Mesothelial cell of epicardium (in vitro differentiated cells): ENCODE measurements at regions not wholly inside any gene's neighbourhood (a gene's known extent, or its start where the extent isn't known, plus 50 kb on each side); places are given as distances from the start of the nearest gene placed in this dataset.

ENCODE experiments used
- DNase-seq, 2 experiments: peaks; one replicate each; pipeline ENCODE4 v3.0.0; 2021; ENCODE audit warnings: low spot score in 2 of 2; ENCODE audit not compliant: unreplicated experiment in 2 of 2
- H3K27ac Mint-ChIP-seq: 2 replicates; pipeline ENCODE4 v1.8.0; 2021; ENCODE audit warnings: mixed read lengths
- H3K27me3 Mint-ChIP-seq: 2 replicates; pipeline ENCODE4 v1.8.0; 2021; ENCODE audit warnings: low read depth, mixed read lengths
- H3K36me3 Mint-ChIP-seq: 2 replicates; pipeline ENCODE4 v1.8.0; 2021; ENCODE audit warnings: mixed read lengths
- H3K4me1 Mint-ChIP-seq: 2 replicates; pipeline ENCODE4 v1.8.0; 2021; ENCODE audit warnings: mixed read lengths
- H3K4me3 Mint-ChIP-seq: 2 replicates; pipeline ENCODE4 v1.8.0; 2021; ENCODE audit warnings: mild to moderate bottlenecking, moderate library complexity, mixed read lengths
- H3K9me3 Mint-ChIP-seq: 2 replicates; pipeline ENCODE4 v1.8.0; 2021; ENCODE audit warnings: mixed read lengths
- CTCF ChIP-seq: fragments of 200-600 bp; sonication (generic); IDR thresholded peaks from one replicate; pipeline ENCODE4 v1.5.0; 2021; ENCODE audit warnings: antibody characterized with exemption; ENCODE audit not compliant: unreplicated experiment

DNA sequence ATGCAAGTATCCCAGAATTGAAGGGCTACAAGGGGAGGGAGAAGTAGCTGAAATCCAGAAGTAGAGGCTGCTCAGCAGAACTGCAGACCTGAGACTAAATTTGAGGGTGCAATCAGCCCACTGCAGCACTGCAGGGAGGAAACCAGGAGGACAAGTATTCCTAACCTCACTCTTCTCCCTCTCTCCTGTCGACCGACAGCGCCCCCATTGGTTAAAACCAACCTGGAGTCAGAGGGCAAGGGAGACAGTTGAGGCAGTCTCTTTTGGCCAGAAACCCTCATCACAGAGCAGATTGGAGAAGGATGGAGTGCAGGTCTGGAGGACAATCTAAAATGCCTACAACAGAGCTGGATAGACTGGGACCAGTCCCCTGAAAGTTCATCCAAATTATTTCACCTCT, 768.9 kb upstream of the KLHL29 start:
- no peak overlapping the region for H3K27ac Mint-ChIP-seq
- no peak for DNase-seq
- peaks cover 14% of the 10 kb centered on the region for H3K27me3 Mint-ChIP-seq
- no peak overlapping the region for H3K4me3 Mint-ChIP-seq
- no peaks in the 10 kb centered on the region for H3K36me3 Mint-ChIP-seq
- no peaks in the 10 kb centered on the region for H3K9me3 Mint-ChIP-seq
- TF ChIP-seq CTCF, result no peak
- no peaks in the 10 kb centered on the region for H3K4me1 Mint-ChIP-seq

GRCh38 chr2:22623620-22624019, 761.4 kb upstream of the KLHL29 start:
- no peaks in the 10 kb centered on the region for H3K36me3 Mint-ChIP-seq
- no peak for TF ChIP-seq CTCF

GRCh38 chr2:22626621-22627020, 758.4 kb upstream of the KLHL29 start:
- no peak for TF ChIP-seq CTCF
- H3K27me3 Mint-ChIP-seq, result peaks cover 21% of the 10 kb centered on the region
- H3K4me3 Mint-ChIP-seq, result no peak overlapping the region
- no peak overlapping the region for H3K27ac Mint-ChIP-seq
- H3K36me3 Mint-ChIP-seq, result no peaks in the 10 kb centered on the region
- no peak for DNase-seq
- peaks cover 2% of the 10 kb centered on the region for H3K9me3 Mint-ChIP-seq
- H3K4me1 Mint-ChIP-seq, result no peaks in the 10 kb centered on the region

More at GRCh38 chr2:22623620-22624019, 761.4 kb upstream of the KLHL29 start:
- peaks cover 20% of the 10 kb centered on the region for H3K27me3 Mint-ChIP-seq
- DNase-seq, result no peak
- H3K27ac Mint-ChIP-seq, result no peak overlapping the region
- no peak overlapping the region for H3K4me3 Mint-ChIP-seq
- no peaks in the 10 kb centered on the region for H3K9me3 Mint-ChIP-seq
- no peaks in the 10 kb centered on the region for H3K4me1 Mint-ChIP-seq

GRCh38 chr2:22628221-22628620, 756.8 kb upstream of the KLHL29 start:
- no peak for TF ChIP-seq CTCF
- Mint-ChIP-seq H3K9me3 (peaks cover 7% of the 10 kb centered on the region), H3K4me1 (no peaks in the 10 kb centered on the region), H3K36me3 (no peaks in the 10 kb centered on the region), H3K27ac (no peak overlapping the region), H3K4me3 (no peak overlapping the region), H3K27me3 (peaks cover 16% of the 10 kb centered on the region)
- DNase-seq, result no peak

GRCh38 chr2:22628906-22629305, 756.1 kb upstream of the KLHL29 start:
- Mint-ChIP-seq H3K36me3 (no peaks in the 10 kb centered on the region), H3K4me3 (no peak overlapping the region), H3K27ac (no peak overlapping the region), H3K9me3 (peaks cover 7% of the 10 kb centered on the region), H3K4me1 (no peaks in the 10 kb centered on the region), H3K27me3 (peaks cover 13% of the 10 kb centered on the region)
- DNase-seq, result no peak
- no peak for TF ChIP-seq CTCF

DNA sequence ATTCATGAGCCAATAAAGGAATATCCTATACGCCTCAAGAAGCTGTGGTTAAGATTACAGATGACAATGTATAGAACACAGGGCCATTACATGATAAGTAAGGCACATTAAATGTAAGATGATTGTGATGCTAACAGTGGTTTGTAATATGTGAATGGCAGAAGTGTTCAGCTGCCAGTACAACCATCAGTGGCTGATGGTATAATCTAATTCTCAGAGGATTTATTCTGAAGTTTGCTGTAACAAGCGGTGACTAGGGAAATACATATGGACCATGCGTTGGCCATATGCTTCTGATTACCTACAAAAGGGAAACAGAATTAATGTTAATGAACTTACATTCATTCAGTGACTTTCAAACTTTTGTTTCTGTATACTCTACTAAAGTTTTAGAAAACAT, 750.8 kb upstream of the KLHL29 start:
- H3K27ac Mint-ChIP-seq, result no peak overlapping the region
- peaks cover 7% of the 10 kb centered on the region for H3K9me3 Mint-ChIP-seq
- no peak for TF ChIP-seq CTCF

More for the DNA sequence above, 750.8 kb upstream of the KLHL29 start:
- Mint-ChIP-seq H3K4me3 (no peak overlapping the region), H3K27me3 (peaks cover 3% of the 10 kb centered on the region), H3K4me1 (no peaks in the 10 kb centered on the region), H3K36me3 (no peaks in the 10 kb centered on the region)
- no peak for DNase-seq
